ENCODE measurements at regions not wholly inside any gene's neighbourhood (a gene's known extent, or its start where the extent isn't known, plus 50 kb on each side); places are given as distances from the start of the nearest gene placed in this dataset.

DNA sequence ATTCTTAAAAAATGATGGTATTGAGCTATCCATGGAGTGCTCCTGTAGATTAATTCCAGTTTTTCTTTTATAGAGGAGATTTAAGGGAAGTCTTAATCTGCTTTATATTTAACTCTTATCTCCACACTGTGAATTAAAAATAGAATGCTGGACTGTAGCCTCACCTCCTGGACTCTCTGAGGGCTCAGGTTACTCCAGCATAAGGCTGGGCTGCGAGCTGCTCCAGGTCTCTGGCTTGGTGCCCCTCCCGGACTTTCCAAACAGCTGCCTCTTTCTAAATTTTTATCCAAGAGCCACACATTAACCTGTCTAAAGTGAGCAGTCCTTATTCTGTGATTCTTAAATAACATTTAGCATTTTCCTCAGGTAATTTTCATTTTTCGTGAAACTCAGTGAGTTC lies 218.7 kb upstream of the JADE1 start:
- TF ChIP-seq GABPA (IDR thresholded peaks at IDR 0.05; ENCODE audit: low read depth) (no peak), SPI1 (IDR thresholded peaks at IDR 0.05; ENCODE audit: borderline replicate concordance, low read depth) (no peak), POLR2AphosphoS5 (IDR thresholded peaks at IDR 0.05; ENCODE audit: low read depth) (no peak)
- TF ChIP-seq, protein P1, sequence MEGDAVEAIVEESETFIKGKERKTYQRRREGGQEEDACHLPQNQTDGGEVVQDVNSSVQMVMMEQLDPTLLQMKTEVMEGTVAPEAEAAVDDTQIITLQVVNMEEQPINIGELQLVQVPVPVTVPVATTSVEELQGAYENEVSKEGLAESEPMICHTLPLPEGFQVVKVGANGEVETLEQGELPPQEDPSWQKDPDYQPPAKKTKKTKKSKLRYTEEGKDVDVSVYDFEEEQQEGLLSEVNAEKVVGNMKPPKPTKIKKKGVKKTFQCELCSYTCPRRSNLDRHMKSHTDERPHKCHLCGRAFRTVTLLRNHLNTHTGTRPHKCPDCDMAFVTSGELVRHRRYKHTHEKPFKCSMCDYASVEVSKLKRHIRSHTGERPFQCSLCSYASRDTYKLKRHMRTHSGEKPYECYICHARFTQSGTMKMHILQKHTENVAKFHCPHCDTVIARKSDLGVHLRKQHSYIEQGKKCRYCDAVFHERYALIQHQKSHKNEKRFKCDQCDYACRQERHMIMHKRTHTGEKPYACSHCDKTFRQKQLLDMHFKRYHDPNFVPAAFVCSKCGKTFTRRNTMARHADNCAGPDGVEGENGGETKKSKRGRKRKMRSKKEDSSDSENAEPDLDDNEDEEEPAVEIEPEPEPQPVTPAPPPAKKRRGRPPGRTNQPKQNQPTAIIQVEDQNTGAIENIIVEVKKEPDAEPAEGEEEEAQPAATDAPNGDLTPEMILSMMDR (IDR thresholded peaks at IDR 0.05; ENCODE audit: insufficient read depth, low read length) = no peak
- TF ChIP-seq, protein P2, sequence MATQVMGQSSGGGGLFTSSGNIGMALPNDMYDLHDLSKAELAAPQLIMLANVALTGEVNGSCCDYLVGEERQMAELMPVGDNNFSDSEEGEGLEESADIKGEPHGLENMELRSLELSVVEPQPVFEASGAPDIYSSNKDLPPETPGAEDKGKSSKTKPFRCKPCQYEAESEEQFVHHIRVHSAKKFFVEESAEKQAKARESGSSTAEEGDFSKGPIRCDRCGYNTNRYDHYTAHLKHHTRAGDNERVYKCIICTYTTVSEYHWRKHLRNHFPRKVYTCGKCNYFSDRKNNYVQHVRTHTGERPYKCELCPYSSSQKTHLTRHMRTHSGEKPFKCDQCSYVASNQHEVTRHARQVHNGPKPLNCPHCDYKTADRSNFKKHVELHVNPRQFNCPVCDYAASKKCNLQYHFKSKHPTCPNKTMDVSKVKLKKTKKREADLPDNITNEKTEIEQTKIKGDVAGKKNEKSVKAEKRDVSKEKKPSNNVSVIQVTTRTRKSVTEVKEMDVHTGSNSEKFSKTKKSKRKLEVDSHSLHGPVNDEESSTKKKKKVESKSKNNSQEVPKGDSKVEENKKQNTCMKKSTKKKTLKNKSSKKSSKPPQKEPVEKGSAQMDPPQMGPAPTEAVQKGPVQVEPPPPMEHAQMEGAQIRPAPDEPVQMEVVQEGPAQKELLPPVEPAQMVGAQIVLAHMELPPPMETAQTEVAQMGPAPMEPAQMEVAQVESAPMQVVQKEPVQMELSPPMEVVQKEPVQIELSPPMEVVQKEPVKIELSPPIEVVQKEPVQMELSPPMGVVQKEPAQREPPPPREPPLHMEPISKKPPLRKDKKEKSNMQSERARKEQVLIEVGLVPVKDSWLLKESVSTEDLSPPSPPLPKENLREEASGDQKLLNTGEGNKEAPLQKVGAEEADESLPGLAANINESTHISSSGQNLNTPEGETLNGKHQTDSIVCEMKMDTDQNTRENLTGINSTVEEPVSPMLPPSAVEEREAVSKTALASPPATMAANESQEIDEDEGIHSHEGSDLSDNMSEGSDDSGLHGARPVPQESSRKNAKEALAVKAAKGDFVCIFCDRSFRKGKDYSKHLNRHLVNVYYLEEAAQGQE (IDR thresholded peaks at IDR 0.05; ENCODE audit: insufficient replicate concordance, low read depth) = no peak
- Histone ChIP-seq H3K4me3 (replicated peaks; ENCODE audit: insufficient read depth, low read length) (no peak overlapping the region), H3K27me3 (ENCODE audit: insufficient read depth, poor library complexity, severe bottlenecking) (no peaks in the 10 kb centered on the region), H3K27ac (replicated peaks) (no peak overlapping the region)
- no peak for DNase-seq (ENCODE audit: low read depth in 1 of 2, low spot score in 1 of 2)

DNA sequence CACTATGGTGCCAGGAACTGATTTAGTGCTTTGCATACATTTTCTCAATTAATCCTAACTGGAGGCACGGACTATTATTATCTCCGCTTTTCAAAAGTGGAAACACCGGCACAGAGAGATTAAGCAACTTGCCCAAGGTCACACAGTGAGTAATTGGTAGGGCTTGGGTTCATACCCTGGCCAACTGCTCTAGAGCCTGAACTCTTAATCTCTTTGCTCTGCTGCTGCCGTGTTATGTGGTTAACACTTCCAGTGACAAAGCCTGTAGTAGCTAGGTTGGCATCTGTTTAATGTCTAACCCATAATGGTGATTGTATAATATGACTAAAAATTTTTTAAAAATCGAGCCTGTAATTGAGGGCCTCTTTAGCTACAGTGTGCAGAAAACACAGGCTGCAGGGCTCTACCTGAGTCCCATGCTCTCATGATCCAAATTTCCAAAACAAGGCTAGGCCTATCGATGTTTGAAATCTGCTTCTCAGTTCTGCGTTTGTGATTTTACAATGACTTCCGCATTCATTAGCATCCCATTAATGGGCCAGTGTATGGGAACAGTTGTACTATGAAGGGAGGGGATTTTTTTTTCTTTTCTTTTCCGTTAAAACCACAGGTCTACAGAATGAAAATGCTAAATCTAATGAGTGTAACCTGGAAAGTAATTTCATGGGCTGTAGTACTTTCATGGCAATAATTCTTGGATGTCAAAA lies 219.3 kb upstream of the JADE1 start:
- H3K27me3 ChIP-seq (ENCODE audit: insufficient read depth, poor library complexity, severe bottlenecking) = no peaks in the 10 kb centered on the region
- H3K27ac ChIP-seq (replicated peaks) = no peak overlapping the region
- no peak for TF ChIP-seq GABPA (IDR thresholded peaks at IDR 0.05; ENCODE audit: low read depth)
- TF ChIP-seq POLR2AphosphoS5 (IDR thresholded peaks at IDR 0.05; ENCODE audit: low read depth) = no peak
- TF ChIP-seq, protein P2 (IDR thresholded peaks at IDR 0.05; ENCODE audit: insufficient replicate concordance, low read depth) = no peak
- TF ChIP-seq SPI1 (IDR thresholded peaks at IDR 0.05; ENCODE audit: borderline replicate concordance, low read depth) = no peak
- TF ChIP-seq, protein P1 (IDR thresholded peaks at IDR 0.05; ENCODE audit: insufficient read depth, low read length) = no peak
- H3K4me3 ChIP-seq (replicated peaks; ENCODE audit: insufficient read depth, low read length) = no peak overlapping the region
- no peak for DNase-seq (ENCODE audit: low read depth in 1 of 2, low spot score in 1 of 2)

DNA sequence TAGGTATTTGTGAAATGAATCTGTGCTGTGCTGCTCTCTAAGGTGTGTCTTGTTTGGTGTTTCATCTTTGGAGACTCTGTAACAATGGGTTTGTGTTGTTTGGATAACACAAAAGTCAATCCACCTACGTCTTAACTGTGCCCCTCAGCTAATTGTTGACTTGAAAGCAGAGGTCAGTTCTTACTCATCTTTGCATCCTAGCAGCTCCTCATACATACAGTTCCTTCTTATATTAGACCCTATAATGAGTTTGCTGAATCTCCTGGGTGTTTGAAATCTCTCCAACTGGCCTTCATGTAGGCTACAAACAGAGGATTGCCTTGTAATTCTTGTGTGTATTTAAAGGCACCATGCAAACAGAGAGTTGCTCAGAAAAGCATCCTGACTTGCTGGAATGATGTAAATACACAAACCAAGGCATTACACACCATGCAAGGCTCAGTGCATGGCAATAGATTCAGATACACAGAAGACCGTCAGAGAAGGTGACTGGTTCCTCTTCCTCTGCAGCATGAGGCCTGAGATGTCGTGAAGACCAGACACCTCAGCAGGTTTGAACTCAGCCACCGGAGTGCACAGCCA lies 220.0 kb upstream of the JADE1 start:
- no peak for DNase-seq (ENCODE audit: low read depth in 1 of 2, low spot score in 1 of 2)
- H3K27ac ChIP-seq (replicated peaks) = no peak overlapping the region
- no peak overlapping the region for H3K4me3 ChIP-seq (replicated peaks; ENCODE audit: insufficient read depth, low read length)
- no peaks in the 10 kb centered on the region for H3K27me3 ChIP-seq (ENCODE audit: insufficient read depth, poor library complexity, severe bottlenecking)
- TF ChIP-seq GABPA (IDR thresholded peaks at IDR 0.05; ENCODE audit: low read depth) (no peak), POLR2AphosphoS5 (IDR thresholded peaks at IDR 0.05; ENCODE audit: low read depth) (no peak), SPI1 (IDR thresholded peaks at IDR 0.05; ENCODE audit: borderline replicate concordance, low read depth) (no peak)
- TF ChIP-seq, protein P1 (IDR thresholded peaks at IDR 0.05; ENCODE audit: insufficient read depth, low read length) = no peak
- TF ChIP-seq, protein P2 (IDR thresholded peaks at IDR 0.05; ENCODE audit: insufficient replicate concordance, low read depth) = no peak
